ENCODE measurements at regions not wholly inside any gene's neighbourhood (a gene's known extent, or its start where the extent isn't known, plus 50 kb on each side); places are given as distances from the start of the nearest gene placed in this dataset.

GRCh38 chr14:87059060-87059839 is 933.7 kb downstream of the GALC start:
- Histone ChIP-seq H3K27ac (no peak overlapping the region), H3K4me3 (no peak overlapping the region), H3K4me1 (replicated peaks in 1 of 2) (no peaks in the 10 kb centered on the region), H3K36me3 (replicated peaks in 1 of 2) (no peaks in the 10 kb centered on the region), H3K9me3 (replicated peaks in 1 of 3) (no peaks in the 10 kb centered on the region), H3K27me3 (no peaks in the 10 kb centered on the region)
- TF ChIP-seq CTCF (IDR thresholded peaks at IDR 0.05) (no peak), POLR2A (IDR thresholded peaks at IDR 0.05) (no peak)
- intact Hi-C loops (cut with DNase I) = no loop called here
- DNase-seq = no peak
- 44 to 62% (median 55%) methylated on average over 5 of the region's 5 CpGs for WGBS, 4 donors

- no peaks in the 10 kb centered on the region for H3K9me3 ChIP-seq (replicated peaks in 1 of 3)
- no peak overlapping the region for H3K27ac ChIP-seq
- 67 to 85% (median 78%) methylated on average over 2 of the region's 2 CpGs for WGBS, 4 donors
- no peaks in the 10 kb centered on the region for H3K36me3 ChIP-seq (replicated peaks in 1 of 2)
- no peak overlapping the region for H3K4me3 ChIP-seq
- no peaks in the 10 kb centered on the region for H3K27me3 ChIP-seq
- no peak for DNase-seq
- no peaks in the 10 kb centered on the region for H3K4me1 ChIP-seq (replicated peaks in 1 of 2)
- no peak for TF ChIP-seq CTCF (IDR thresholded peaks at IDR 0.05)
- no peak for TF ChIP-seq POLR2A (IDR thresholded peaks at IDR 0.05)
- intact Hi-C loops (cut with DNase I) = no loop called here
Measured at GRCh38 chr14:87055007-87055406, 938.0 kb downstream of the GALC start.

- H3K4me1 ChIP-seq (replicated peaks in 1 of 2) = no peaks in the 10 kb centered on the region
- no peak overlapping the region for H3K4me3 ChIP-seq
- WGBS, 4 donors = 80 to 100% (median 90%) methylated on average over 1 of the region's 1 CpG
- H3K27me3 ChIP-seq = no peaks in the 10 kb centered on the region
- no peaks in the 10 kb centered on the region for H3K9me3 ChIP-seq (replicated peaks in 1 of 3)
- no peaks in the 10 kb centered on the region for H3K36me3 ChIP-seq (replicated peaks in 1 of 2)
- intact Hi-C loops (cut with DNase I) = no loop called here
- H3K27ac ChIP-seq = no peak overlapping the region
- DNase-seq = no peak
- TF ChIP-seq POLR2A (IDR thresholded peaks at IDR 0.05) (no peak), CTCF (IDR thresholded peaks at IDR 0.05) (no peak)
Measured at GRCh38 chr14:87052646-87053225, 940.2 kb downstream of the GALC start.

GRCh38 chr14:87050421-87050820 is 942.6 kb downstream of the GALC start:
- DNase-seq = no peak
- TF ChIP-seq POLR2A (IDR thresholded peaks at IDR 0.05) = no peak
- no peak for TF ChIP-seq CTCF (IDR thresholded peaks at IDR 0.05)
- Histone ChIP-seq H3K4me1 (replicated peaks in 1 of 2) (no peaks in the 10 kb centered on the region), H3K36me3 (replicated peaks in 1 of 2) (no peaks in the 10 kb centered on the region), H3K4me3 (no peak overlapping the region), H3K27me3 (no peaks in the 10 kb centered on the region), H3K9me3 (replicated peaks in 1 of 3) (no peaks in the 10 kb centered on the region), H3K27ac (no peak overlapping the region)
- intact Hi-C loops (cut with DNase I) = no loop called here
- WGBS, 4 donors = 50 to 64% (median 56%) methylated on average over 1 of the region's 1 CpG

Data from adrenal gland (tissue), 9 donors.